Trophoblast cell (in vitro differentiated cells and primary cell): ENCODE measurements at regions not wholly inside any gene's neighbourhood (a gene's known extent, or its start where the extent isn't known, plus 50 kb on each side); places are given as distances from the start of the nearest gene placed in this dataset.

Experiments
- DNase-seq, 2 donors: peaks; one replicate each; pipeline ENCODE4 v3.0.0-alpha.2; 2016
- H2AFZ ChIP-seq: 2 replicates; pipeline ENCODE4 v1.6.1; 2013; ENCODE audit warnings: low read length, moderate library complexity, mild to moderate bottlenecking; ENCODE audit not compliant: insufficient read depth, poor library complexity
- H2AK5ac ChIP-seq: 2 replicates; pipeline ENCODE4 v1.6.1; 2013; ENCODE audit warnings: mild to moderate bottlenecking, low read length
- H2BK120ac ChIP-seq: 2 replicates; pipeline ENCODE4 v1.6.1; 2013; ENCODE audit warnings: low read length, mild to moderate bottlenecking, moderate library complexity; ENCODE audit not compliant: insufficient read depth, poor library complexity
- H2BK12ac ChIP-seq: 2 replicates; pipeline ENCODE4 v1.6.1; 2013; ENCODE audit warnings: mild to moderate bottlenecking, low read length, moderate library complexity
- H2BK5ac ChIP-seq: 2 replicates; pipeline ENCODE4 v1.6.1; 2013; ENCODE audit warnings: low read length, low read depth, moderate library complexity, mild to moderate bottlenecking; ENCODE audit not compliant: poor library complexity
- H3K14ac ChIP-seq: 2 replicates; pipeline ENCODE4 v1.6.1; 2013; ENCODE audit warnings: mild to moderate bottlenecking, low read length
- H3K18ac ChIP-seq: 2 replicates; pipeline ENCODE4 v1.6.1; 2013; ENCODE audit warnings: mild to moderate bottlenecking, low read length
- H3K23ac ChIP-seq: 2 replicates; pipeline ENCODE4 v1.6.1; 2013; ENCODE audit warnings: low read length
- H3K27ac ChIP-seq: 2 replicates; pipeline ENCODE4 v1.5.1; 2013; ENCODE audit warnings: low read depth, mild to moderate bottlenecking, inconsistent platforms, low read length, moderate library complexity
- H3K27me3 ChIP-seq: 2 replicates; pipeline ENCODE4 v1.6.1; 2013; ENCODE audit warnings: inconsistent platforms, mild to moderate bottlenecking, low read length, moderate library complexity; ENCODE audit not compliant: insufficient read depth
- H3K36me3 ChIP-seq, 2 experiments: 1 replicate in 1 of 2; 2 replicates in 1 of 2; pipeline ENCODE4 v1.6.1; 2013; ENCODE audit warnings: low read length in 2 of 2, mild to moderate bottlenecking in 2 of 2, moderate library complexity in 1 of 2; ENCODE audit not compliant: insufficient read depth in 2 of 2, control insufficient read depth in 1 of 2
- H3K4ac ChIP-seq: 2 replicates; pipeline ENCODE4 v1.6.1; 2013; ENCODE audit warnings: low read depth, mild to moderate bottlenecking, low read length, moderate library complexity
- H3K4me1 ChIP-seq, 2 experiments: 1 replicate in 1 of 2; 2 replicates in 1 of 2; pipeline ENCODE4 v1.6.1; 2013; ENCODE audit warnings: low read length in 2 of 2, mild to moderate bottlenecking in 2 of 2, moderate library complexity in 1 of 2; ENCODE audit not compliant: insufficient read depth in 2 of 2, control insufficient read depth in 1 of 2
- H3K4me2 ChIP-seq: 2 replicates; pipeline ENCODE4 v1.6.1; 2013; ENCODE audit warnings: inconsistent platforms, mild to moderate bottlenecking, low read length, moderate library complexity
- H3K4me3 ChIP-seq: 2 replicates; pipeline ENCODE4 v1.5.1; 2013; ENCODE audit warnings: mild to moderate bottlenecking, low read depth, low read length, inconsistent platforms
- H3K79me1 ChIP-seq: one replicate; pipeline ENCODE4 v1.6.1; 2013; ENCODE audit warnings: low read length
- H3K79me2 ChIP-seq: 2 replicates; pipeline ENCODE4 v1.6.1; 2013; ENCODE audit warnings: low read length, mild to moderate bottlenecking; ENCODE audit not compliant: control insufficient read depth, insufficient read depth, poor library complexity
- H3K9ac ChIP-seq: 2 replicates; pipeline ENCODE4 v1.6.1; 2013; ENCODE audit warnings: mild to moderate bottlenecking, low read length
- H3K9me3 ChIP-seq: 2 replicates; pipeline ENCODE4 v1.6.1; 2013; ENCODE audit warnings: low read depth, mild to moderate bottlenecking, control low read depth, inconsistent platforms, low read length; ENCODE audit not compliant: insufficient read depth
- H4K12ac ChIP-seq: 2 replicates; pipeline ENCODE4 v1.6.1; 2013; ENCODE audit warnings: low read depth, mild to moderate bottlenecking, low read length, moderate library complexity
- H4K8ac ChIP-seq: 2 replicates; pipeline ENCODE4 v1.6.1; 2013; ENCODE audit warnings: low read depth, mild to moderate bottlenecking, low read length, moderate library complexity
- H4K91ac ChIP-seq: one replicate; pipeline ENCODE4 v1.6.1; 2013; ENCODE audit warnings: low read depth, mild to moderate bottlenecking, low read length, moderate library complexity
- WGBS: extraction: QIAGEN DNeasy Blood & Tissue Kit; methylation state at CpG from one replicate; pipeline ENCODE4 v1.1.7; 2013; ENCODE audit warnings: missing lambda C conversion rate; ENCODE audit not compliant: insufficient read length, insufficient coverage; ENCODE audit errors: extremely low coverage; 5-methylcytosine and 5-hydroxymethylcytosine counted together

DNA sequence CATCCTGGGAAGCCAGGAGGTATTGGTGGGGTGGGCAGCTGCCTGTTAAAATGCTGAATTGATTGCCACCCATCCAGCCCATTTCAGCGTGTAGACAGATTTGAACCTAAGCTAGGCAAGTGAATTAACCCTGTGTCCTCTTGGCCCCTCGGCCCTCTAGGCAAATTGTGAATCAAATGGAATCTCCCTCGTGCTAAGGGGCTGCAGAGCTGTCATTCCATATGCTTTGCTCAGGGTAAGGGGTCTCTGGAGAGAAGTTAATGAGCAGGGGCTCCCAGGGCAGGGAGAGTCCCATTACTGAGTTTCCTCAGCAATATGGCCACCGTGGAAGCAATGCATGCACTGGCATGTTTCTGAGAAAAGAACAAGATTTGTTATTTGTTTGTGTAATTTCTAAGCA, 117.7 kb upstream of the RCN1 start:
- no peaks in the 10 kb centered on the region for H3K36me3 ChIP-seq
- no peak overlapping the region for H2AFZ ChIP-seq
- no peak overlapping the region for H4K91ac ChIP-seq
- H4K8ac ChIP-seq = no peak overlapping the region
- no peak overlapping the region for H2AK5ac ChIP-seq
- no peak overlapping the region for H3K18ac ChIP-seq
- no peaks in the 10 kb centered on the region for H3K4me1 ChIP-seq
- H4K12ac ChIP-seq = no peak overlapping the region
- H3K4ac ChIP-seq = no peak overlapping the region
- H3K23ac ChIP-seq = no peak overlapping the region
- no CpG with 5 or more reads among the region's 4 CpGs for WGBS
- H3K4me2 ChIP-seq = no peak overlapping the region
- no peak overlapping the region for H3K4me3 ChIP-seq
- no peaks in the 10 kb centered on the region for H3K79me2 ChIP-seq
- no peak overlapping the region for H2BK5ac ChIP-seq
- H3K9me3 ChIP-seq = peaks cover 4% of the 10 kb centered on the region
- H3K79me1 ChIP-seq = no peaks in the 10 kb centered on the region
- no peak overlapping the region for H3K27ac ChIP-seq
- H3K27me3 ChIP-seq = no peaks in the 10 kb centered on the region
- no peak overlapping the region for H3K14ac ChIP-seq
- no peak overlapping the region for H2BK12ac ChIP-seq
- no peak overlapping the region for H2BK120ac ChIP-seq
- H3K9ac ChIP-seq = no peak overlapping the region
- DNase-seq = no peak

DNA sequence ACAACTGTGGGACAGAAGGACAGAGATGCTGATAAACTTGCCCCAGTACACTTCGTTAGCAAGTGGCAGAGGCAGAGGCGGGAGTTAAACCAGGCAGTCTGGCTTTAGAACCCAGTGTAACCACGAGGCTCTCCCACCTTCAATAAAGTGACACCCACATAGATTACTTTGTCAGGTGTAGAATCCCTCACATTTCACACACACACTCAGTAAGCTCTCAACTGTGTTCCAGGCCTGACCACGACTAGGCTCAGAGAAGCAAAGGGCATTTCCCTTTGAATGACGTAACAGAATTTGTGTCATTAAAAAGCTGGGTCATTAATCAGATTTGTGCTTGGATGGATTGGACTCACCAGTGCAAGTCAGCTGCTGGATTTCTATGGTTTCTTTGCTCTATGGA, 118.3 kb upstream of the RCN1 start:
- no peak overlapping the region for H3K23ac ChIP-seq
- no peak overlapping the region for H3K9ac ChIP-seq
- peaks cover 4% of the 10 kb centered on the region for H3K9me3 ChIP-seq
- no peak overlapping the region for H2AK5ac ChIP-seq
- no peaks in the 10 kb centered on the region for H3K4me1 ChIP-seq
- H3K18ac ChIP-seq = no peak overlapping the region
- no peak overlapping the region for H3K4me2 ChIP-seq
- no peak overlapping the region for H4K8ac ChIP-seq
- H3K27me3 ChIP-seq = no peaks in the 10 kb centered on the region
- no peak overlapping the region for H4K91ac ChIP-seq
- no peak overlapping the region for H4K12ac ChIP-seq
- no peak overlapping the region for H3K4me3 ChIP-seq
- no peak overlapping the region for H3K27ac ChIP-seq
- DNase-seq = no peak
- WGBS = no CpG with 5 or more reads among the region's 5 CpGs
- no peak overlapping the region for H2AFZ ChIP-seq
- no peak overlapping the region for H3K14ac ChIP-seq
- no peak overlapping the region for H2BK5ac ChIP-seq
- no peaks in the 10 kb centered on the region for H3K79me1 ChIP-seq
- H2BK120ac ChIP-seq = no peak overlapping the region
- no peaks in the 10 kb centered on the region for H3K79me2 ChIP-seq
- H3K36me3 ChIP-seq = no peaks in the 10 kb centered on the region
- no peak overlapping the region for H2BK12ac ChIP-seq
- no peak overlapping the region for H3K4ac ChIP-seq

DNA sequence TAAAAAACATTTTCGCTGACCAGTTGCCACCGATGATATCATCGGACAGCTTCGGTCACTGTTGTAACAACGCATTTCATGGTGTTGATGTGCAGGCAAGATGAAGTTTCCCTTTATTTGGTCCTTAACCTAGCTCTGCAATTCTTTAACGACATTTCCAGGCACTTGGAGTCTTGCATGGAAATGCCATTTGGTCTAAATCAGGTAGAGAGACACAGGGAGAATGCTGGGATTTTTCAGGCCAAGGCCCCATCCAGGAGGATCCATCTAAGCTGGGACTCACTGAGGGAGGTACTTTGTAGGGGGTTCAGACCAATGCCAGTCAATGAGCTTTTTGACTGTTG, 121.5 kb upstream of the RCN1 start:
- Histone ChIP-seq H4K91ac (no peak overlapping the region), H3K9me3 (peaks cover 7% of the 10 kb centered on the region), H3K27ac (no peak overlapping the region), H2AK5ac (no peak overlapping the region), H3K79me1 (no peaks in the 10 kb centered on the region), H3K4me2 (no peak overlapping the region), H3K4me1 (no peaks in the 10 kb centered on the region), H3K14ac (no peak overlapping the region), H3K27me3 (no peaks in the 10 kb centered on the region), H3K9ac (no peak overlapping the region), H3K23ac (no peak overlapping the region), H3K4ac (no peak overlapping the region), H3K79me2 (no peaks in the 10 kb centered on the region), H2BK12ac (no peak overlapping the region), H2BK5ac (no peak overlapping the region), H3K36me3 (no peaks in the 10 kb centered on the region), H4K12ac (no peak overlapping the region), H3K18ac (no peak overlapping the region), H4K8ac (no peak overlapping the region), H2AFZ (no peak overlapping the region), H3K4me3 (no peak overlapping the region), H2BK120ac (no peak overlapping the region)
- DNase-seq = no peak
- WGBS = no CpG with 5 or more reads among the region's 6 CpGs

DNA sequence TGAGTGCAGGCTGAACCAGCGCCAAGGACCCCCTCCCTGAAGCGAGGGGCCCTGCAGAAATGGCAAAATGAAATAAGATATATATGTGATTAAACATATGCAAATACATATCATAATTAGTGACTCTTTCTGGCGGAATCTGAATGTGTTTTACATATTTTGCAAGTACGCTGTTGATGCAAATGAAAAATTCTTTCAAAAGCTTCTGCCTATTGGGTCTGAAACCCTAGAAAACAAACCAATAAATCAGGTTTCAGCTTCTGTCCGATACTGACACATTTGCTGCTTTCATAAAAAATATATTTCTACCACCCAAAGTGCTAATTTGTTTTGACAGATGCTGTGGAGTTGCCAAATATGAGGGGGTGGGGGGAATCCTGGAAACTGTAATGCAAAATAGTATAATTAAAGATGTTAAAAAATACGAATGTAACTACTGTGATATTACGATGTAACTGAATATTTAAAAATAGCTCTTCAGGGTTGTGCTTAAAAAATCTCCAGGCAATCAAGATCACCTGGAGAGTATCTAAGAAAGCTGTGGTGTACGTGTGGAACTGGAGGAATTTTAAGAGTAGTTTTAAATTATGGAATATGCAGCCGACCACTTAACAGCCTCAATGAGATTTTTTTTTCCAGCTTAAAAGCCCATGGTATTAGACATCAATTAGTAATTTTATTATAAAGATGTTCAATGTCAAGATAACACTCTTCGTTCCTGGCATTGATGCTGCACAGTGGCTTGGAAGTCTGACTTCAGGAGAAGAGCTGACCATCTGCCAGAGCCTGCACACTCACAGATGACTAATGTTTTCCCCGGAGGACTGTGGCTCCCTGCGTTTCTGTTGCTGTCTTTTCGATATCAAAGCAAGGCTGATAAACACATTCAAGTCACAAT, 122.2 kb upstream of the RCN1 start:
- no peak overlapping the region for H4K12ac ChIP-seq
- H2AFZ ChIP-seq = no peak overlapping the region
- no peak overlapping the region for H3K14ac ChIP-seq
- no peak overlapping the region for H3K27ac ChIP-seq
- no peaks in the 10 kb centered on the region for H3K79me2 ChIP-seq
- H3K36me3 ChIP-seq = no peaks in the 10 kb centered on the region
- H3K79me1 ChIP-seq = no peaks in the 10 kb centered on the region
- WGBS = no CpG with 5 or more reads among the region's 13 CpGs
- H2AK5ac ChIP-seq = no peak overlapping the region
- no peak overlapping the region for H2BK5ac ChIP-seq
- no peak overlapping the region for H3K23ac ChIP-seq
- no peak overlapping the region for H2BK120ac ChIP-seq
- H3K9me3 ChIP-seq = peaks cover 7% of the 10 kb centered on the region
- H3K27me3 ChIP-seq = no peaks in the 10 kb centered on the region
- H3K4ac ChIP-seq = no peak overlapping the region
- no peaks in the 10 kb centered on the region for H3K4me1 ChIP-seq
- H3K18ac ChIP-seq = no peak overlapping the region
- no peak overlapping the region for H4K8ac ChIP-seq
- H3K4me2 ChIP-seq = no peak overlapping the region
- H3K9ac ChIP-seq = no peak overlapping the region
- H2BK12ac ChIP-seq = no peak overlapping the region
- no peak for DNase-seq
- no peak overlapping the region for H3K4me3 ChIP-seq
- H4K91ac ChIP-seq = no peak overlapping the region
